GM18909 (cell line): ENCODE measurements at regions not wholly inside any gene's neighbourhood (a gene's known extent, or its start where the extent isn't known, plus 50 kb on each side); places are given as distances from the start of the nearest gene placed in this dataset.

Experiments
- ATAC-seq: cut with Tn5 transposase; IDR thresholded peaks from one replicate; pipeline ENCODE4 v1.9.1; 2021; ENCODE audit warnings: mild to moderate bottlenecking; ENCODE audit not compliant: unreplicated experiment, poor library complexity

DNA sequence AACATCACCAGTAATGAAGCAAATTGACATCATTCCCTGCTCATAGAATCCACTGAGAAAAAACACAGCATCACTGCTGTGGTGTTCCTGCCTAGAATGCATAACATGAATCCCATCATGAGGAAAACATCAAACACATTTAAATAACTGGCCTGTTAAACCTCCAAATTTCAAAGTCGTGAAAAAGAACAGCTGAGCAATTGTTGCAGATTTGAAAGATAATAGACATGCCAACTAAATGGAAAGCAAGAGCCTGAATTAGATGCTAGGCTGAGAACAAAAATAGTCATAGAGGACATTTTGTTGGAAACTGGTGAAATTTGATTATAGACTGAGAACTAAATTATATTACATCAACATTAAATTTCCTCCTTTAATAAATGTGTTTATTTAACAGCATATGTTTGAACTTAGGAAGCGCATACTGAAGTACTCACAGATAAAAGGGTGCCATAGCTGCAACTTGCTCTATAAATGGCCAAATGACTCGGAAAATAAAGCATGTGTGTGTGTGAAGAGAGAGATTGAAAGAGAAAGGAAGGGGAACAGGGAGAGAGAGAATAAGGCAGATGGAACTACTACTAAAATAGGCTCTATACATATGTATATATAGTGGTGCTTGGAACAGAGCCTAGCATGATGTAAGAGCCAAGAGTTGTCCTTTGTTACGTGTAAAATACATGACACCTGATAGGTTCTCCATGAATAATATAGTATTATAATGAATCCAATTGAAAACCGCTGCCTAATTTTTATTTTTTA is 305.0 kb upstream of the MON1B start:
- ATAC-seq, result no peak

DNA sequence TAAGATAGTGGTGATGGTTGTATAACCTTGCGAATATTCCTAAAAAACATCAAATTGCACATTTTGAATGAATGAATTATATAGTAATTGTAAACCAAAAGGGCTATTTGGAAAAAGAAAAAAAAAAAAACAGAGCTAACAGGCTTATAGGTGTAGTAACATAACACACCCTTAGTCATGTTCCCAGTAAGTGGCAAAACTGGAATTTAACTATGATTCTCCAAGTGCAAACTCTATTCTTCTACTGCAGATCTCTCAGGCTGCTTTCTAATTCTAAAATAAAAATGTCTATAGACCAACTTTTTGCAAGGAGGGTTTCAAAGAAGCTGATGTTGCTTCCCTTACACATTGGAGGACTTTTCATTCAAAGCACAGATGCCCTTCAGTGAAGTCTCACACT is 293.2 kb upstream of the MON1B start:
- ATAC-seq, result no peak

DNA sequence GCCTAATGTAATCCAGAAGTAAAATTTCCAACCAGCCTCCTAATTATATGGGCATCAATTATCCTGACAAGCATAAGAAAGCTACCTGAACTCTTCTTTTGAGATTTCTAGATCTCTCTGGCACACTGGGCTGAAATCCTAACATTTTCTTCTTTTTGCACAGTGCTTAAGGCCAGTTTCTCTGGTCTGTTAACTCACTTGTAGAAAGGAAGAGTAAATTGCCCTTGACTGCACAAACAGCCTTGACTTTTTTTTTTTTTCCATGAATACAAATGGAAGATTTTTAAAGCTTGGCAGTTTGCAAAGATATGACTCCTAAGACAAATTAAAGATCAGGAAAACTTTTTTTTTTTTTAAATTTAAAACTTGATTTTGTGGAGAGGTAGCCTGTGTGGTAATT is 291.2 kb upstream of the MON1B start:
- ATAC-seq, result no peak

- ATAC-seq, result no peak
Observed at GRCh38 chr16:76900285-76901263, 290.4 kb upstream of the MON1B start.

- no peak for ATAC-seq
Observed at GRCh38 chr16:76906552-76906951, 284.4 kb upstream of the MON1B start.

- no peak for ATAC-seq
Observed at GRCh38 chr16:76910931-76911330, 280.1 kb upstream of the MON1B start.

- ATAC-seq, result no peak
Observed at GRCh38 chr16:76913046-76913445, 277.9 kb upstream of the MON1B start.

- ATAC-seq, result no peak
Observed at GRCh38 chr16:76926042-76926441, 264.9 kb upstream of the MON1B start.

DNA sequence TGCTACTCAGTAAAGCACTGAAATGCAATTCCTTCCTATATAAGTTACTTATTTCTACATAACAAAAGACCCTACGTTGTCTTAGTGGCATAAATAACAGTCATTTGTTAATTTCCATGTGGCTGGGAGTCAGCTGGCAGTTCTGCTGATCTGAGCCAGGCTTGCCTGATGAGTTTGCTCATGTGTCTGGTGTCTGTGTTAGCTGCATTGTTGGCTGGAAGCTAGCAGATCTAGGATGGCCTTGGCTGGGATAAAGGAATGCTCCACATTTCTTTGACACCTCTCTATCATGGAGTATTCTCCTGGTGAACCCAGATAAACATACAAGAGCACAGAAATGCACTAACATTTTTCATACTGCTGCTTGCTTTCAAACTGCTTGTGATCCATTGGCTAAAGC is 264.4 kb upstream of the MON1B start:
- no peak for ATAC-seq

GRCh38 chr16:76931186-76931585 is 259.8 kb upstream of the MON1B start:
- no peak for ATAC-seq

- ATAC-seq, result no peak
Observed at GRCh38 chr16:76932541-76933211, 258.3 kb upstream of the MON1B start.

DNA sequence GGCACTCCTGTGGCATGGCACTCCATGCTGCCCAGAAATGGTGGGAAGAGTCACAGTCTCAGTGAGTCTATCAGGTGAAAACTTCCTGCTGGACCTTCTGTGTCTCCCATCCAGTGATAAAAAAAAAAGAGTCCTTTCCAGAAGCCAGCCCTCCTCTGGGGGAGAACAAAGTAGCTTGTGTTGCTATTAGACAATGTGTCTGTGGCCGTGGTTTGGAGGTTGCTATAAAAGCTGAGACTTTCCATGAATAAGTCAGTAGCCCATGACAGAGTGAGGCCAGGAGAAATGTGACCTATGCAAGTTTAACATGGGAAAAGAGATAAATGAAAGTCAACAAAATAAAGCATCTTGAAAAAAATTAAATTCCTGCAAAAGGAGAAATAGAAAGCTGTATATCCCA is 250.7 kb upstream of the MON1B start:
- no peak for ATAC-seq

- no peak for ATAC-seq
Observed at GRCh38 chr16:76941113-76941512, 249.9 kb upstream of the MON1B start.

DNA sequence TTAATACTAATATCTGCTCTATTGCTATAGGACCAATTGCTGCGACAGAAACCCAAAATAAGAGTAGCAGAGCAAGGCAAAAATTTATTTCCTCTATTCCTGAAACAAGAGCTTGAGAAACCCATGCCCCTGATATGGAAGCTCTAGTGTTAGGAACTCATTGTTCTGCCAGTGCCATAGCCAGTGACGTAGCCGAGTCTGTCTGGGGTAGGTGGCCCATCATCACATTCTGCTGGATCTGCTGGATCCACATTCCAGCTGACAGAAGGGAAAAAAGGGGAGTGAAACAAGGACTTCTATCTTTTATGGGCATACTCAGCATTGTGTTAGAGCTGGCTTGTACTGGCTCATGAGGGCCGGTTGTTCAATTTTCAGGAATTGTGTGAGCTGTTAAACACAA is 248.9 kb upstream of the MON1B start:
- ATAC-seq, result no peak

DNA sequence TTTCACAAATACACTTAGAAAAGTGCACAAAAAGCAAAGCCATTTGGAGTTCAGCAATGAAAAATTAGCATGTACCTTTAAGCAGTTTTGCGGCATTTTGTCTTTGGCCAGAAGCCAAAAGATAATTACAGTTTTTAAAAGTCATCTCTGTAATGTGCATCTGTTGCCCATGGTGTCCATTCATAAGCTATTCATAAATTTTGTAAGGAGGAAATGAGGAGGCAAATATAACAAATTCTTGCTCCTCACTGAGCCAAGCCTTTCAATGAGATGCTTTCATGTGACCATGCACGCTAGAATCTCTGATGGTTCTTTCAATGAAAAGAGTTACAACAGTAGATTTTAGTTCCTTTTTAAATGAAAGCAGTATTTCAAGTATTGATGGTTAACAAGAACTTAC is 247.1 kb upstream of the MON1B start:
- ATAC-seq, result no peak

- no peak for ATAC-seq
Observed at GRCh38 chr16:76946879-76947278, 244.1 kb upstream of the MON1B start.

DNA sequence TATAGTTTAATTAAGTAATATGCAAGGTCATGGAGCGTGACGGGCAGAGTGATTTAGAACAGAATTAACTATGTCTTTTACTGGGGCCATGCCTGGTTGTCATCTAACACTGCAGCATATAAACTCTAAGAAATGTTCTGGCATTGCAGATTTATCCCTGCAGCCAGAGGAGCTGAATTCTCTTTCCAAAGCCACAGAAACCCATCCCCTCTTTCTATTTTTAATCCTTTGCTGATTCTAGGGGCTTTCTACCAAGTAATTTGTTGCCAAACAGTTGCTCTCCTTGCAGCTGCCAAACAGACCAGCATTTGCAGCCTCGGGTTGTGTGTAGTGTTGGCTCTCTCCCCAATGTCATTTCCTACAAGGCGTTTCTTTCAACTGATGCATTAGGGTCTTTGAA is 243.2 kb upstream of the MON1B start:
- no peak for ATAC-seq

DNA sequence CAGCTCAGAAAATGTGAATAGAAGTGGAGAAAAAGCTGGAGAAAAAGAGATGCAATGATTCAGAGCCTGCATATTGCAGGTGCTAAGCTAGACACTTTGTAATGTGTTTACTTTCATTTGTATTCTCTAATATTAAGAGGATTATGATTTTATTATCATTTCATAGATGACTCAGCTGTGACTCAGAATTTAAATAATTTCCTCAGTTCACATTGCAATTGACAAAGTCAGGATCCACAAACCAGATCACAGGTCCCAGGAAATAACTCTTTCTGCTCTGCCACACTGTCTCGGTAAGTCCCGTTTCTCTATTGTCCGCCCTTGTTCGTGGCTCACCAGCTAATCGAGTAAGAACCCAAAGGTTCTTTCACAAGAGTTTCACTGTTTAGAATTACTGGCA is 235.4 kb upstream of the MON1B start:
- no peak for ATAC-seq

DNA sequence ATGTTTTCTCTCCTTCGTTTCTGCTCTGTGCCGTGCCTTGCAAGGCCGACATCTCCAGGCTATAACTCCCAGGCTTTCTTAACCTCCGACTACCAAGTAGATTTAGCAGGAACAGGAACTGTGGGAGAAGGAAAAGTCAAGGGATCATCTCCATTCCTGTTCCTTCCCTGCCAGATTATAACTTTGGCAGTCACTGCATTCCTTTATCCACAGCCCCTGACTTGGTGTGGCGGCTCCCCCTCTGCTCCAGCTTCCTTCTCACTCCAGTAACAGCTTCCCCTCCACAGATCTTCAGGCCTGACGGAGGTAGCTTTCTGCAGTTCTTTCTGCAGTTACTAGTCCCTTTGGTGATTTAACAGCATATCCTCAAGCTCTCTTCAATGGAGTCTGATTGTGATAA is 234.6 kb upstream of the MON1B start:
- ATAC-seq, result no peak

GRCh38 chr16:76956841-76957240 is 234.1 kb upstream of the MON1B start:
- ATAC-seq, result no peak

DNA sequence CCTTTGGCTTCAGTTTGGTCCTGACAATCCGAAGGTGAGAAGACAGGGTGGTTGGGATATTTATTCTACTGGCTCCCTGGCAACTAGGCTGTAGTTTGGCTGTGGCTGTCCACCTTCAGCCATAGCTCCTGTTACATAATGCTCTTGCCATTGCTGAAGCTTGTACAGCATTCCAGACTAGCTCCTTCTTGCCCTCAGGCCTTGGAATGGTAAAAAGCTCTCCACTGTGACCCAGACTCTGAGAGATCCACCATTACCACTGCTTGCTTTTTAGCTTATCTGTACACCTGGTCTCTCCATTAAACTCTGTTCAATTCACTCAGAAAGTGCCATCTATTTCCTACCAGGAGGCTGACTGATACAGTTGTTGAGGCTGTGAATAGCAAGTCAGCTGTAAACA is 231.8 kb upstream of the MON1B start:
- no peak for ATAC-seq
